Heart left ventricle (tissue), 13 donors: ENCODE measurements at regions not wholly inside any gene's neighbourhood (a gene's known extent, or its start where the extent isn't known, plus 50 kb on each side); places are given as distances from the start of the nearest gene placed in this dataset.

Experiments used
- CTCF ChIP-seq, 12 donors: fragments of 200-600 bp; sonication (generic) in 4 of 12; IDR thresholded peaks; one replicate each; pipeline versions ENCODE4 v1.5.0 to v1.8.0; 2018 to 2022; ENCODE audit warnings: antibody characterized with exemption in 12 of 12, mild to moderate bottlenecking in 5 of 12
- POLR2A ChIP-seq, 2 donors: fragments of 450-650 bp; IDR thresholded peaks; one replicate each; pipeline ENCODE4 v1.6.1; 2017; ENCODE audit warnings: antibody characterized with exemption in 2 of 2, mild to moderate bottlenecking in 2 of 2, moderate library complexity in 2 of 2
- donor health status: ischemic (EF 13 %, LVEDD 7.1; RV severe dilation, severe dysfunction).
- donor health status: DM: no; HTN: yes; CAD: no.
- donor health status: DM: no; HTN: no; CAD: no.
- donor health status: ischemic (EF 25% LVEDD 6.9; RV normal size, moderate dysfunction).
- donor health status: ischemic (EF 25% LVEDD 5.7; RV mildly dilated, moderate dysfunction).
- donor health status: ischemic (EF 35%, LVEDD 5.7; RV mildly dilated, moderate dysfunction).
- donor health status: nonischemic (EF 11% LVEDD 7.7; RV severe dilation, severe dysfunction).
- donor health status: DM: yes; HTN: yes; CAD: no.
- donor health status: PGD.
- donor health status: ischemic (EF 29% LVEDD 5.4; RV normal size, mild dysfunction).
- donor health status: nonischemic (EF 23%, LVEDD 6.1; RV moderate dilation, normal function).

GRCh38 chr11:70494559-70495350, 96.4 kb downstream of the CTTN start:
- TF ChIP-seq CTCF (IDR thresholded peaks at IDR 0.05) (no peak), POLR2A (IDR thresholded peaks at IDR 0.05) (no peak)
